ENCODE measurements at regions not wholly inside any gene's neighbourhood (a gene's known extent, or its start where the extent isn't known, plus 50 kb on each side); places are given as distances from the start of the nearest gene placed in this dataset.

GRCh38 chr1:90809093-90809492 is 92.0 kb upstream of the BARHL2 start:
- Histone ChIP-seq H3K56ac (replicated peaks; ENCODE audit: insufficient read length, low read depth, low read length) (no peak overlapping the region), H3K9ac (replicated peaks in 1 of 4; ENCODE audit: extremely low read depth in 1 of 4, low read depth in 3 of 4, low read length in 3 of 4) (no peak overlapping the region), H2AK5ac (ENCODE audit: low read depth, low read length) (no peak overlapping the region; the same call in 1 of the 2 replicates), H3K79me1 (ENCODE audit: low read depth, low read length) (no peaks in the 10 kb centered on the region), H3K36me3 (ENCODE audit: control insufficient read depth in 2 of 4, insufficient read depth in 4 of 4, low read length in 3 of 4) (no peaks in the 10 kb centered on the region), H3K18ac (ENCODE audit: extremely low read depth, low read length) (no peak overlapping the region), H3K4ac (replicated peaks; ENCODE audit: insufficient read length, low read depth, low read length) (no peak overlapping the region), H4K8ac (ENCODE audit: extremely low read depth, insufficient read depth, low read length) (no peak overlapping the region), H2BK20ac (ENCODE audit: low read length) (no peak overlapping the region), H3K27me3 (replicated peaks in 1 of 4; ENCODE audit: control insufficient read depth in 3 of 4, extremely low read depth in 1 of 4, insufficient read depth in 3 of 4, low read length in 3 of 4) (peaks cover 27 to 46% (median 38%) of the 10 kb centered on the region in 4 experiments), H4K91ac (replicated peaks; ENCODE audit: insufficient read length, low read length) (no peak overlapping the region), H2BK120ac (replicated peaks; ENCODE audit: low read depth, low read length) (no peak overlapping the region), H3K79me2 (ENCODE audit: control insufficient read depth in 1 of 2, insufficient read depth in 2 of 2, low read length in 2 of 2) (no peaks in the 10 kb centered on the region), H3K27ac (ENCODE audit: low read depth, low read length) (no peak overlapping the region), H3K4me3 (ENCODE audit: extremely low read depth in 1 of 4, insufficient read depth in 2 of 4, low read depth in 3 of 4, low read length in 4 of 4) (no peak overlapping the region; a peak in 1 of 8 replicates), H3K9me3 (ENCODE audit: insufficient read depth in 2 of 2, low read depth in 1 of 2, low read length in 1 of 2) (no peaks in the 10 kb centered on the region), H2BK5ac (ENCODE audit: low read depth, low read length) (no peak overlapping the region), H2AFZ (ENCODE audit: low read length) (no peak overlapping the region), H3K23me2 (ENCODE audit: low read depth, low read length) (no peaks in the 10 kb centered on the region), H3K14ac (ENCODE audit: insufficient read length) (no peak overlapping the region), H3K4me2 (ENCODE audit: insufficient read depth in 1 of 2, low read depth in 2 of 2, low read length in 2 of 2) (peak overlapping the region; percentile 6 to 45; a peak in 2 of 4 replicates), H4K20me1 (replicated peaks in 1 of 2; ENCODE audit: control insufficient read depth in 1 of 2, insufficient read depth in 2 of 2, low read length in 2 of 2) (peaks cover 6 to 7% of the 10 kb centered on the region in 2 experiments), H2BK15ac (ENCODE audit: low read length) (no peak overlapping the region), H2BK12ac (ENCODE audit: low read depth, low read length) (no peak overlapping the region; the same call in 1 of the 2 replicates), H3K23ac (ENCODE audit: insufficient read length) (no peak overlapping the region), H4K5ac (ENCODE audit: insufficient read length, low read depth, low read length) (no peak overlapping the region), H3K4me1 (replicated peaks in 1 of 4; ENCODE audit: control insufficient read depth in 3 of 4, insufficient read depth in 4 of 4, low read length in 3 of 4) (peaks cover 5 to 12% (median 8%) of the 10 kb centered on the region in 4 experiments)
- DNase-seq (ENCODE audit: low read depth in 1 of 2, low spot score in 2 of 2): peak in 1 of 2 experiments; percentile 19
- peak; percentile 97 for FAIRE-seq
- POLR2A ChIA-PET (ENCODE audit: partially characterized antibody): interaction anchor here (1.1 kb wide), 1 partner anchor 25 kb away, joined by 3 read pairs; no protein-coding TSS in a partner anchor
- WGBS, 2 experiments (ENCODE audit: extremely low coverage in 1 of 2, insufficient coverage in 1 of 2, insufficient read length in 1 of 2, insufficient replicate concordance in 2 of 2, low coverage in 1 of 2, low lambda C conversion rate in 2 of 2, missing lambda C conversion rate in 1 of 2): 8% methylated on average over 3 of the region's 3 CpGs; no CpG with 5 or more reads in 1 of the 2 experiments
- CTCF ChIA-PET (ENCODE audit: partially characterized antibody): interaction anchor here (1.0 to 2.3 kb wide), 5 partner anchors 43 to 469 kb away, joined by 3 to 7 read pairs (median 3); no protein-coding TSS in a partner anchor
- TF ChIP-seq E2F6 (IDR thresholded peaks at IDR 0.05) (no peak), CREB1 (IDR thresholded peaks at IDR 0.05) (peak; percentile 74; the same call in 1 of the 2 replicates), EP300 (IDR thresholded peaks at IDR 0.05; ENCODE audit: borderline replicate concordance in 1 of 2, low read depth in 2 of 2, low read length in 2 of 2) (no peak), TEAD4 (IDR thresholded peaks at IDR 0.05; ENCODE audit: low read depth, low read length) (peak; percentile 61; the same call in 1 of the 2 replicates), NANOG (IDR thresholded peaks at IDR 0.05; ENCODE audit: insufficient read depth, low read depth, low read length, poor library complexity, severe bottlenecking) (peak; percentile 22), ATF2 (IDR thresholded peaks at IDR 0.05; ENCODE audit: low read length) (peak; percentile 93), JUN (IDR thresholded peaks at IDR 0.05; ENCODE audit: low read depth, low read length) (0 out of 2 replicates have a peak, but pooled peaks have one; percentile 37), SP1 (IDR thresholded peaks at IDR 0.05; ENCODE audit: low read depth, low read length) (0 out of 2 replicates have a peak, but pooled peaks have one; percentile 11), JUND (IDR thresholded peaks at IDR 0.05; ENCODE audit: low read length) (0 out of 2 replicates have a peak, but pooled peaks have one; percentile 38)

Measured in H1 (cell line).